ENCODE measurements at regions not wholly inside any gene's neighbourhood (a gene's known extent, or its start where the extent isn't known, plus 50 kb on each side); places are given as distances from the start of the nearest gene placed in this dataset.

- DNase-seq (ENCODE audit: insufficient read length, low spot score, missing footprints): no peak
- H4K20me1 ChIP-seq (ENCODE audit: insufficient read depth, low read length): no peaks in the 10 kb centered on the region
- H2AFZ ChIP-seq (ENCODE audit: low read length): no peak overlapping the region
Measured at GRCh38 chr5:93346301-93346700, 234.7 kb downstream of the NR2F1-AS1 start.

GRCh38 chr5:93343570-93343969 is 237.4 kb downstream of the NR2F1-AS1 start:
- DNase-seq (ENCODE audit: insufficient read length, low spot score, missing footprints): no peak
- Histone ChIP-seq H3K36me3 (ENCODE audit: insufficient read depth, low read length) (no peaks in the 10 kb centered on the region), H3K79me2 (ENCODE audit: insufficient read depth, low read length) (no peaks in the 10 kb centered on the region), H3K4me3 (ENCODE audit: insufficient read depth, low read length) (no peak overlapping the region), H3K27ac (ENCODE audit: low read depth, low read length) (no peak overlapping the region), H3K27me3 (ENCODE audit: insufficient read depth, low read length) (no peaks in the 10 kb centered on the region), H2AFZ (ENCODE audit: low read length) (no peak overlapping the region), H3K4me2 (ENCODE audit: insufficient read depth, low read length) (no peak overlapping the region), H3K9me3 (ENCODE audit: low read depth, low read length) (no peaks in the 10 kb centered on the region), H3K4me1 (ENCODE audit: insufficient read depth, low read length) (no peaks in the 10 kb centered on the region), H4K20me1 (ENCODE audit: insufficient read depth, low read length) (no peaks in the 10 kb centered on the region)
- no peak for TF ChIP-seq CTCF (IDR thresholded peaks at IDR 0.05; ENCODE audit: extremely low read depth, low read depth, low read length)

More at GRCh38 chr5:93346301-93346700, 234.7 kb downstream of the NR2F1-AS1 start:
- Histone ChIP-seq H3K36me3 (ENCODE audit: insufficient read depth, low read length) (no peaks in the 10 kb centered on the region), H3K9me3 (ENCODE audit: low read depth, low read length) (no peaks in the 10 kb centered on the region), H3K27ac (ENCODE audit: low read depth, low read length) (no peak overlapping the region), H3K4me2 (ENCODE audit: insufficient read depth, low read length) (no peak overlapping the region), H3K79me2 (ENCODE audit: insufficient read depth, low read length) (no peaks in the 10 kb centered on the region), H3K27me3 (ENCODE audit: insufficient read depth, low read length) (no peaks in the 10 kb centered on the region), H3K4me1 (ENCODE audit: insufficient read depth, low read length) (peaks cover 12% of the 10 kb centered on the region), H3K4me3 (ENCODE audit: insufficient read depth, low read length) (no peak overlapping the region)
- TF ChIP-seq CTCF (IDR thresholded peaks at IDR 0.05; ENCODE audit: extremely low read depth, low read depth, low read length): no peak

GRCh38 chr5:93342563-93343061 is 238.4 kb downstream of the NR2F1-AS1 start:
- no peak overlapping the region for H3K4me3 ChIP-seq (ENCODE audit: insufficient read depth, low read length)
- DNase-seq (ENCODE audit: insufficient read length, low spot score, missing footprints): no peak
- H2AFZ ChIP-seq (ENCODE audit: low read length): no peak overlapping the region
- H3K9me3 ChIP-seq (ENCODE audit: low read depth, low read length): no peaks in the 10 kb centered on the region
- H3K4me2 ChIP-seq (ENCODE audit: insufficient read depth, low read length): no peak overlapping the region
- H3K4me1 ChIP-seq (ENCODE audit: insufficient read depth, low read length): no peaks in the 10 kb centered on the region
- no peak for TF ChIP-seq CTCF (IDR thresholded peaks at IDR 0.05; ENCODE audit: extremely low read depth, low read depth, low read length)
- no peaks in the 10 kb centered on the region for H3K27me3 ChIP-seq (ENCODE audit: insufficient read depth, low read length)
- no peaks in the 10 kb centered on the region for H3K79me2 ChIP-seq (ENCODE audit: insufficient read depth, low read length)
- no peaks in the 10 kb centered on the region for H3K36me3 ChIP-seq (ENCODE audit: insufficient read depth, low read length)
- no peak overlapping the region for H3K27ac ChIP-seq (ENCODE audit: low read depth, low read length)
- H4K20me1 ChIP-seq (ENCODE audit: insufficient read depth, low read length): no peaks in the 10 kb centered on the region

GRCh38 chr5:93340881-93341280 is 240.1 kb downstream of the NR2F1-AS1 start:
- Histone ChIP-seq H3K4me3 (ENCODE audit: insufficient read depth, low read length) (no peak overlapping the region), H2AFZ (ENCODE audit: low read length) (no peak overlapping the region), H3K4me1 (ENCODE audit: insufficient read depth, low read length) (peaks cover 4% of the 10 kb centered on the region), H3K4me2 (ENCODE audit: insufficient read depth, low read length) (no peak overlapping the region), H3K79me2 (ENCODE audit: insufficient read depth, low read length) (no peaks in the 10 kb centered on the region), H3K9me3 (ENCODE audit: low read depth, low read length) (no peaks in the 10 kb centered on the region), H3K27me3 (ENCODE audit: insufficient read depth, low read length) (no peaks in the 10 kb centered on the region), H3K36me3 (ENCODE audit: insufficient read depth, low read length) (no peaks in the 10 kb centered on the region), H4K20me1 (ENCODE audit: insufficient read depth, low read length) (no peaks in the 10 kb centered on the region), H3K27ac (ENCODE audit: low read depth, low read length) (no peak overlapping the region)
- DNase-seq (ENCODE audit: insufficient read length, low spot score, missing footprints): no peak
- no peak for TF ChIP-seq CTCF (IDR thresholded peaks at IDR 0.05; ENCODE audit: extremely low read depth, low read depth, low read length)
